D721Med (cell line): ENCODE measurements at regions not wholly inside any gene's neighbourhood (a gene's known extent, or its start where the extent isn't known, plus 50 kb on each side); places are given as distances from the start of the nearest gene placed in this dataset.

Source experiments
- DNase-seq: peaks from one replicate; pipeline ENCODE4 v3.0.0; 2011; ENCODE audit warnings: low spot score; ENCODE audit not compliant: insufficient read length
- FAIRE-seq: peaks from 2 replicates; lab custom pipeline; 2011; peaks lifted over from hg19 to GRCh38; lab: Jason Lieb, UNC
- TF ChIP-seq, protein P1 (sequence below): IDR thresholded peaks from 2 replicates; pipeline ENCODE4 v1.5.1; 2012; ENCODE audit warnings: mild to moderate bottlenecking, control low read depth; ENCODE audit not compliant: insufficient read depth; ENCODE audit errors: missing control alignments

DNA sequence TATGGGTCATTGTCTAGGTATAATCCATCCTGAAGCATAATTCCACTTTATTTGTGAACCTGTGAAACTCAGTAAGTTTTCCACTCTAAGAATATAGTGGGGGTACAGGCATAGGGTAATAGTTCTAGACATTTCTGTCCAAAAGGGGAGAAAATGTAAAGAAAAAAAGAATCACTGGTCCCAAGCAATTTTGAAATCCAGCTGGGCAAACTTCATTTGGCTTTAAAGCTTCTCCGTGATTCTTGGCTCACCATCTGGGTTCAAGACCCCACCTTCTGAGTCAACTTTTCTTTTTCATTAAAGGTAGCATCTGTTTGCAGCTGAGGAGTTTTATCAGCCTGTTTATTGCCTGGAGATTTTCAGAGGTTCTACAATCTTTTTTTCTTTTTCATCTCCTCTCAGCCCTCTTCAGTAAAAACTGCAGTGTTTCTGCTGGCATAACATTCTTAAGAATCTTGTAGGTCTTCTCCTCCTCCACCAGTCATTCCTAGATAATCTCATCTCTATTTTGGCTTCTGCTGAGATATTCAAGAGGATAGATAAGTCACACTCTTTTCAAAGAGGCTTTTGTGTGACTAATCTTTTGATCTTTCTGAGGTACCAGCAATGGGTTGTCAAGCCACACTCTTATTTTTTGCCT lies 126.1 kb upstream of the PITX1 start:
- DNase-seq (no peak), FAIRE-seq (no peak)
- TF ChIP-seq, protein P1, sequence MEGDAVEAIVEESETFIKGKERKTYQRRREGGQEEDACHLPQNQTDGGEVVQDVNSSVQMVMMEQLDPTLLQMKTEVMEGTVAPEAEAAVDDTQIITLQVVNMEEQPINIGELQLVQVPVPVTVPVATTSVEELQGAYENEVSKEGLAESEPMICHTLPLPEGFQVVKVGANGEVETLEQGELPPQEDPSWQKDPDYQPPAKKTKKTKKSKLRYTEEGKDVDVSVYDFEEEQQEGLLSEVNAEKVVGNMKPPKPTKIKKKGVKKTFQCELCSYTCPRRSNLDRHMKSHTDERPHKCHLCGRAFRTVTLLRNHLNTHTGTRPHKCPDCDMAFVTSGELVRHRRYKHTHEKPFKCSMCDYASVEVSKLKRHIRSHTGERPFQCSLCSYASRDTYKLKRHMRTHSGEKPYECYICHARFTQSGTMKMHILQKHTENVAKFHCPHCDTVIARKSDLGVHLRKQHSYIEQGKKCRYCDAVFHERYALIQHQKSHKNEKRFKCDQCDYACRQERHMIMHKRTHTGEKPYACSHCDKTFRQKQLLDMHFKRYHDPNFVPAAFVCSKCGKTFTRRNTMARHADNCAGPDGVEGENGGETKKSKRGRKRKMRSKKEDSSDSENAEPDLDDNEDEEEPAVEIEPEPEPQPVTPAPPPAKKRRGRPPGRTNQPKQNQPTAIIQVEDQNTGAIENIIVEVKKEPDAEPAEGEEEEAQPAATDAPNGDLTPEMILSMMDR = no peak

DNA sequence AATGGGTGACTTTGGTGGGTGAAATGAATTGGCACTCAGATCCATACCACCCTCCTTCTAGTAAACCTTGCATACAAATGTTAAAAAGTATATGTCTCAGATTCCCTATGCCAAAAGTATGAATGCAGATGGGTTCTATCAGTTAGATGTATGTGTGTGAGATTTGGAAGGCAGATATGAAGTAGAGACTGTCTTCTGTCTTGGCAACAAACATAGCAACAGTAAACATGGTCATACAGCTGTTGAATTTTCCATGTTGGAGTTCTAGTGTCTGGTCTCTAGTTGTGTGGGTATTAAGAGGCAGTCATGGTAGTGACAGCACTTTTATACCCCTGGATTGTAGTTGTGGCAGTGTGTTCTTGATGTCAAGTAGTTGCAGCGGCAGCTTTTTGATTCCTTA lies 125.6 kb upstream of the PITX1 start:
- DNase-seq = no peak
- FAIRE-seq = no peak
- TF ChIP-seq, protein P1 = no peak

DNA sequence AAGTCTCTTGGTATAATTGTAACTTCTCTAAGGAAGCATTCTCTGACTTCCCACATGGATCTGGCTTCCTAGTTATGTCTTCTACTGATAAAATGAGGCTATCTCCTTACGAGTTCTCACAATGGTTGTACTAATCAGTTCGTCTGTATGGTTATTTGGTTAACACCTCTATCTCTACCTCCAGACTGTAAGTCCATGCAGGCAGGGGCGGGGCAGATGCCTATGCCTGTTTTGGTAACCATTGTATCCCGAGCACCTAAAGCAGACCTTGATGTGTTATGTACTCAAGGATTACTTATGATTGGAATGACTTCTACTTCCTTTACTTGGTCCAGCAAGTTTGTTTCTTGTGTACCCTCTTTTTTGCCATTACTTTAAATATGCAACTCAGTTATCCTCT lies 125.0 kb upstream of the PITX1 start:
- TF ChIP-seq, protein P1 = no peak
- DNase-seq = no peak
- FAIRE-seq = no peak

DNA sequence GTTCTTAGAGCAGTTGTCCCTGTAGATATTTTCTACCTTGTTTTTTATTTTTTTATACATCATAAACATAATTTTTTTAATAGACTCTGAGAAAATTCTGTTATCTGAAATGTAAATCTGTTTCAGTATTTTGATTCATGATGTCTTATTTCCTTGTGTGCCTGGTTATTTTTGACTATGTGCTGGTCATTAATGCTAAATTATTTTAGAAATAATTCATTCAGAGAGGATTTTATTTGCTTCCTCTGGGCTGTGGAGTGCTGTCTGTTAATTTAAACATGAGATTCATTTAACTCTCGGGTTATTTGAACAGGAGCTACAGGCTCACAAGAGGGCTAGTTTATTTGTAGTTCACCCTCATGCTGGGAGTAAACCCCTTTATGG lies 124.3 kb upstream of the PITX1 start:
- DNase-seq = no peak
- TF ChIP-seq, protein P1 = no peak
- no peak for FAIRE-seq

DNA sequence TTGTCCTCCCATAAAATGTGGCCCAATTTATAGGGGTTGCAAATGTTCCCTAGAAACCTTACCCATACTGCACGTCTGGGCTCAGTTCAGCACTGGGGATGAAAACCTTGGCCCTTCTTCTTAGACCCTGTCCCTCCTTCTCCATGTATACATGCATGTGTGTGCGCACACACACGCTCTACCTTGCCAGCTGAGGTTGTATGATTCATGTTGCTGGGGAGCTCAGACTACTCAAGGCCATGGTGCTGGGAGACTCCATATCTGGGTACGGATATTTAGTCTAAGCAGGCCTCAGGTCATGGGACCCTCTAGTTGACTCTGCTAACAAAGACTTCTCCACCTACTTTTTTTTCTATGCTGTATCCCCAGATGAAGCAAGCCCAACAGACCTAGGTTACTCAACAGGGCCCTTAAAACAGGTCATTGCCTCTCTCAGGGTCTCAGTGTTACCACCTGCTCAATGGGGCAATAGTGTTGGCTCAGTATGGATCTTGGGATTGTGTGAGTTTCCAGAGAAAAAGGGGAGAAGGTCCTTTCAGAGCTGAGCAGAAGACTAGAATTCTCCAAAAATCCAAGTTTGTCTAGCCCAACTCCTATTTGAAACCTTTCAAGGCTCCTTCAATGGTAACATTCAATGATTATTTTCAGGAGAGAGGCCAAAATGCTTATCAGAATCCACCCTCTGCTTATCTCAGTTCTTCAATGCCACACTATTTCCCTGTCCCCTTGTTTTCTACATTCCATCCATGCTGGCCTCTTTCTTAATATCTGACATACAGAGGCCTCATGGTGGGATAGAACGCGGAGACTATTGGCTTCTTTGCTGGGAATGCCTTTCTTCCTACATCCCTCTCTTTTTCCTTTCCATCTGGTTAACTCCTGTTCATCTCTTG lies 123.6 kb upstream of the PITX1 start:
- TF ChIP-seq, protein P1 = no peak
- DNase-seq (no peak), FAIRE-seq (no peak)

DNA sequence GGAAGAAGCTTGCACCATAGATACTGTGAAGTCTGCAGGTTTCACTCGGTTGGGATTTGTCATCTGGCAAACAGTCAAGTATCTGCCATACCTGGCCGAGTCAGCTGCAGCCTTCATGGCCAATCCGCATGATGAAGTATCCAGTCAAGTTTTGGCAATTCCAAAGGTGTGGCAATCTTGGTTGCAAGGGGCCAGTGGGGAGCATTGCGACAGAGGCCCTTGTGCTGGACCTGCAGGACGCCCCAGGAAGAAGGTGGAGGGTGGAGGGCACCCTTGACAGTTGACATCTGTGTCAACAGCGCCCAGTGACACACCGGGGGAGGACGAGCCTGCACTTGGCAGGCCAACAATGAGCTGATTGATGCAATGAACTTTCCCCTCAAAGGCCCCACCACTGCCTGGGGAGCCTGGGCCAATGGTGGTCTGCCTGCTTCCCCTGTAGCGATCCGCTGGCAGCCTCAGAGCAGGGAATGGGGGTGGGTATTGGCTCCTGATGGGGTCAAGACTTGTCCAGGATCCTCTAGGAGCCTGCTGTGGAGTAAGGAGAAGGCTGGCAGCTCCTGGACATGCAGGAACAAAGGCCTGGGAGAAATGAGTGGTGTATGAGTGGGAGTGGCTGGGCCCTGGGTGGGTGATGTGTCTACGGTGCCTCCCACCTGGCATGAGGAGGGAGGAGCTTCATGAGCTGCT lies 122.8 kb upstream of the PITX1 start:
- FAIRE-seq (no peak), DNase-seq (no peak)
- TF ChIP-seq, protein P1 = no peak
